ENCODE measurements at regions not wholly inside any gene's neighbourhood (a gene's known extent, or its start where the extent isn't known, plus 50 kb on each side); places are given as distances from the start of the nearest gene placed in this dataset.

DNA sequence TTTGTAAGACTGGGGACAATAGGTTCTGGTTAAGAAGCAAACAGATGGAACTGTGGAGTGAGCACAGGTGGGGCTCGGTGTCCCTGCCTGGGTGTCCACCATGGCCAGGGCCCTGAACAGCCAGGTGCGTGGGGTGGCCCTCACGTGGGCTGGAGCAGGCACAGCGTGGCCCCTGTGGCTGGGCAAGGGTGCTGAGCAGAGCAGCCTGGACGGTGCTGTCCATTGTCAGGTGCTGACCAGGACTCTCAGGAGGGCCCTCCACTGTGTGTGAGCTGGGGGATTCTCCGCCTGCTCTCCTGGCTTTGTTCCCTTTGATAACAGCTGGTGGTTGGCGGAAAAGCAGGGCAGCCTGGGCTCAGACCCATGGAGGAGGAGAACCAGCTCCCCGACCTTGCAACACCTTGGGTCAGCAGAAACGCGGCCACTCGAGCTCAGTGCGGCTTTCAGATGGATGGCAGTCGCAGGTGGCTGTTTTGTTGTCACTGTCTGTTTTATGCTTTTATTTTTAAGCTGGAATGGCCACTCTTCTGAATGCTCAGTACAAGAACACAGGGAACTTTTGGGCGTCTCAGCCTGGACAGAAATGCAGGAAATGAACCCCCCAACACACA, 273.9 kb upstream of the ADARB2 start:
- no peak overlapping the region for H3K4me3 Mint-ChIP-seq
- peaks cover 6 to 25% of the 10 kb centered on the region in 2 donors for H3K27me3 Mint-ChIP-seq
- H3K4me1 Mint-ChIP-seq (ENCODE audit: low read depth in 2 of 2) = no peaks in the 10 kb centered on the region
- no peak overlapping the region for H3K27ac Mint-ChIP-seq
- ATAC-seq (replicated peaks) (no peak), DNase-seq (no peak)
- peaks cover 4 to 6% of the 10 kb centered on the region in 2 donors for H3K9me3 Mint-ChIP-seq
- no peaks in the 10 kb centered on the region for H3K36me3 Mint-ChIP-seq (ENCODE audit: insufficient read depth)

DNA sequence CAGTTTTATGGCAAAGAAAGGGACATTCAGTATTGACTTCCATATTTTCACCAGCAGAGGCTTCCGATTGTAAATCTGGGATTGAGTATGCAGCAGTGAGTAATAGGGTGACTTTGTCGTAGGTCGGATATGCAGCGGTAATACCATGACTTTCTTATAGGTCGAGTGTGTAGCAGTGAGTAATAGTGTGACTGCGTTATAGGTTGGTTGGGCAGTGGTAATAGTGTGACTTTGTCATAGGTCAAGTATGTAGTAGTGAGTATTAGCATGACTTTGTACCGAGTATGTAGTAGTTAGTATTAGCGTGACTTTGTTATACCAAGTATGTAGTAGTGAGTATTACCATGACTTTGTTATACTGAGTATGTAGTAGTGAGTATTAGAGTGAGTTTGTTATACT, 268.2 kb upstream of the ADARB2 start:
- Mint-ChIP-seq H3K36me3 (ENCODE audit: insufficient read depth) (no peaks in the 10 kb centered on the region), H3K4me1 (ENCODE audit: low read depth in 2 of 2) (no peaks in the 10 kb centered on the region), H3K27ac (no peak overlapping the region), H3K4me3 (no peak overlapping the region), H3K27me3 (peaks cover 15 to 43% of the 10 kb centered on the region in 2 donors), H3K9me3 (peaks cover 2 to 6% of the 10 kb centered on the region in 2 donors)
- ATAC-seq (replicated peaks) (no peak), DNase-seq (no peak)

DNA sequence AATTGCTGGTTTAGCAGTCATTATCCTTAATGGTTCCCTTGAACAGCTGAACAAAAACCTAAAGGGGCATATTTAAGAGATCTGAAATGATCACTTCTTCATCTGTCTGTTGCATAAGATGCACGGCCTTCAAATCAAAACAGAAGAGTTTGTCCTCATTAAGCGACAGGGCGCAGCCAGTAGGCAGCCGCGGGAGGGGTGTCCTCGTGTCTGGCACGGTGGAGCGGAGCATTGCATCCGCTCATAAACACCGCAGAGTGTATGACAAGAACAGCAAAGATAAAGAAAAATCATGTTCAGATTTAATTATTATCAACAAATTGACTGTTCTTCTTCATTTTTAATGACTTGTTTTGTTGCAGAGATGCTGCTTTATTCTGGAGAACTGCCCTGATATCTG, 255.6 kb upstream of the ADARB2 start:
- Mint-ChIP-seq H3K4me1 (ENCODE audit: low read depth in 2 of 2) (no peaks in the 10 kb centered on the region), H3K27me3 (no peaks in the 10 kb centered on the region), H3K4me3 (no peak overlapping the region), H3K9me3 (peaks cover 0 to 2% of the 10 kb centered on the region in 2 donors), H3K36me3 (ENCODE audit: insufficient read depth) (no peaks in the 10 kb centered on the region), H3K27ac (no peak overlapping the region)
- ATAC-seq (replicated peaks) = no peak
- DNase-seq = no peak

DNA sequence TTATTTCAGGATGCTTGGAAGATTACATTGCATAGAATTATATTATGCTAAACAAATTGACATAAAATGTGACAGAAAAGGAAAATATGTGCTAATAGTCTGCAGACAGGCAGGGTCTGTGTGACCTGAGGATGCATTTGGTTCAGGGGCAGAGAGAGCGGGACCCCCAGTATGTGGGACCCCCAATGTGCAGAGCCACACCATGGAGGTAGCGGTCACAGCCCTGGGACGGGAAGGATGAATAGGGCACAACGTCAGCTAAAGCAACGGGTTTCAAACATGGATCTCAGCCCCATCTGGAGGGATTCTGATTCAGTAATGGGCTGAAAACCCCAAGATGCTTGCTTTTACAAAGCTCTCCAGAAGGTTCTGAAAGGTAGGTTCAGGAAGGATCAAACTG, 251.8 kb upstream of the ADARB2 start:
- Mint-ChIP-seq H3K9me3 (peaks cover 0 to 2% of the 10 kb centered on the region in 2 donors), H3K4me1 (ENCODE audit: low read depth in 2 of 2) (no peaks in the 10 kb centered on the region), H3K4me3 (no peak overlapping the region), H3K27ac (no peak overlapping the region), H3K36me3 (ENCODE audit: insufficient read depth) (no peaks in the 10 kb centered on the region), H3K27me3 (peaks cover 0 to 9% of the 10 kb centered on the region in 2 donors)
- no peak for DNase-seq
- no peak for ATAC-seq (replicated peaks)

- no peak for DNase-seq
- Mint-ChIP-seq H3K4me1 (ENCODE audit: low read depth in 2 of 2) (no peaks in the 10 kb centered on the region), H3K36me3 (ENCODE audit: insufficient read depth) (no peaks in the 10 kb centered on the region), H3K4me3 (no peak overlapping the region), H3K27me3 (peaks cover 0 to 32% of the 10 kb centered on the region in 2 donors), H3K27ac (no peak overlapping the region), H3K9me3 (peaks cover 0 to 7% of the 10 kb centered on the region in 2 donors)
- no peak for ATAC-seq (replicated peaks)
Observed at GRCh38 chr10:1981976-1982375, 244.7 kb upstream of the ADARB2 start.

DNA sequence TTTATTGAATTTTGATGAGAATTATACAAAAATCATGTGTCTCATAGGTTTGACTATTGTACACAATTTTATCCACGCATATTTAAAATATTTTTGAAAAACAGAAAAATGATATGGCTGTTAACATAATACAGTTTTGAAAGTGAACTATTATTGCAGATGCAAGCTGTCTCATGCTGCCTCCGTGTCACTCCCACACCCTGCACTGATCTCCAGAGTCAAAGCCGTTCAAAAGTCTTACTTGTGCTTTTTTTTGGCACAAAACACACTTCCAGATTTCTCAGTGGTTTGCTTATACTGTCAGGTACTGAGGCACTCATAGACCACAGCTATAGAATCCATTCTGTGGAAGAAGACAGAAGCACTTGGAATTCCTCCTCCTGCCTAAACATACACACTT, 243.1 kb upstream of the ADARB2 start:
- Mint-ChIP-seq H3K9me3 (peaks cover 0 to 7% of the 10 kb centered on the region in 2 donors), H3K4me1 (ENCODE audit: low read depth in 2 of 2) (no peaks in the 10 kb centered on the region), H3K27ac (no peak overlapping the region), H3K36me3 (ENCODE audit: insufficient read depth) (no peaks in the 10 kb centered on the region), H3K4me3 (no peak overlapping the region), H3K27me3 (peaks cover 0 to 32% of the 10 kb centered on the region in 2 donors)
- ATAC-seq (replicated peaks) (no peak), DNase-seq (no peak)

- DNase-seq (no peak), ATAC-seq (replicated peaks) (no peak)
- H3K27ac Mint-ChIP-seq = no peak overlapping the region
- peaks cover 0 to 18% of the 10 kb centered on the region in 2 donors for H3K27me3 Mint-ChIP-seq
- peaks cover 0 to 7% of the 10 kb centered on the region in 2 donors for H3K9me3 Mint-ChIP-seq
- no peak overlapping the region for H3K4me3 Mint-ChIP-seq
- H3K36me3 Mint-ChIP-seq (ENCODE audit: insufficient read depth) = no peaks in the 10 kb centered on the region
- no peaks in the 10 kb centered on the region for H3K4me1 Mint-ChIP-seq (ENCODE audit: low read depth in 2 of 2)
Observed at GRCh38 chr10:1978584-1978983, 241.3 kb upstream of the ADARB2 start.

- peaks cover 0 to 16% of the 10 kb centered on the region in 2 donors for H3K27me3 Mint-ChIP-seq
- H3K4me1 Mint-ChIP-seq (ENCODE audit: low read depth in 2 of 2) = no peaks in the 10 kb centered on the region
- ATAC-seq (replicated peaks) = no peak
- DNase-seq = no peak
- H3K9me3 Mint-ChIP-seq = peaks cover 0 to 8% of the 10 kb centered on the region in 2 donors
- no peaks in the 10 kb centered on the region for H3K36me3 Mint-ChIP-seq (ENCODE audit: insufficient read depth)
- no peak overlapping the region for H3K27ac Mint-ChIP-seq
- H3K4me3 Mint-ChIP-seq = no peak overlapping the region
Observed at GRCh38 chr10:1977461-1977860, 240.1 kb upstream of the ADARB2 start.

DNA sequence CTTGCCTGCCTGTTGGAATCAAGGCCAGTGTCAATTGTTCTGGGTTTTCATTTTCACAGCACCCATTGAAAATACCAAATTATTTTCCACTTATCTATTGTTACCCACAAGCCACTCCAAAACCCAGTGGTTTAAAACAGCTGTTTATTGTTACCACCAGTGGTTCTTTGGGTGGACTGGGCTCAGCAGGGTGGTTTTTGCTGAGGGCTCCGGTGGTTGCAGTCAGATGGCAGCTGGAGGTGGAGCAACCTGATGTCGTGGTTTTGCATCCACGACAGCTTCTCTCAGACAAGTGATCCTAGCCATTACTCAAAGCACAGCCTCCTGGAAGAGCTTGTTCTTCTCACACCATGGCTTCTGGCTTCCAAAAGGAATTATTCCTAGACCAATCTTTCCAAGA, 235.1 kb upstream of the ADARB2 start:
- H3K4me1 Mint-ChIP-seq (ENCODE audit: low read depth in 2 of 2) = no peaks in the 10 kb centered on the region
- peaks cover 0 to 10% of the 10 kb centered on the region in 2 donors for H3K27me3 Mint-ChIP-seq
- no peak for ATAC-seq (replicated peaks)
- no peaks in the 10 kb centered on the region for H3K36me3 Mint-ChIP-seq (ENCODE audit: insufficient read depth)
- H3K4me3 Mint-ChIP-seq = no peak overlapping the region
- no peak for DNase-seq
- H3K27ac Mint-ChIP-seq = no peak overlapping the region
- H3K9me3 Mint-ChIP-seq = peaks cover 2 to 8% of the 10 kb centered on the region in 2 donors

- Mint-ChIP-seq H3K27me3 (peaks cover 0 to 8% of the 10 kb centered on the region in 2 donors), H3K9me3 (peaks cover 3 to 8% of the 10 kb centered on the region in 2 donors), H3K4me1 (ENCODE audit: low read depth in 2 of 2) (no peaks in the 10 kb centered on the region), H3K27ac (no peak overlapping the region), H3K4me3 (no peak overlapping the region), H3K36me3 (ENCODE audit: insufficient read depth) (no peaks in the 10 kb centered on the region)
- DNase-seq (no peak), ATAC-seq (replicated peaks) (no peak)
Observed at GRCh38 chr10:1968257-1969033, 231.1 kb upstream of the ADARB2 start.

DNA sequence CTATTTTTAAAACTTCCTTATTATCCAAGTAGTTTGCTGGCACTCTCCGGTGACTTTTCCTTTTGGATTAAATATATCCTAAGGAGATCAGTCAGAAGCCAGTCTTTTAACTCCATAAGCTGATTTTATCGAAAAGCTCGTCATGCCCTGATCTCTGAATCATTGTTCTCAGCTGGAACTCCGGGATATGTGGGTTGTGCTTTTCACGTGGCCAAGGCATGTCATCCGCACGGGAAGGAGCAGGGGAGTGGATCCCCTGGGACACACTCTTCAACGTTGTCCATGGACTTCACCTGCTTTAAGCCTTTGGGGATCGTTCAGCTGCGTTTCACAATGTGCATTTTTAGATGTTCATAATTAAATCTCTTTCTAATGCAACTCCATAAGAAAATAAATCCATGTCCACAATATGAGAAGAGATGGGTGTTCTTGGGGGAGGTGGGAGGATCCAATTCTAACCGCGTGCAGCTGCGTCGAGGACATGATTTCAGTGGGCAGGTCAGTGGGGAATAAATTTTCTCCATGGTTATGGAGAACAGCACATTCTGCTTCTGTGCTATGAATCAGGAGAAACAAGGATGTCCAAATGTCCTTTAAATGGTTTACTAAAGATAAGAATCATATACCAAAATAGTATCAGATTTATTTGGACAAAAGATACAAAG, 229.5 kb upstream of the ADARB2 start:
- H3K27ac Mint-ChIP-seq = no peak overlapping the region
- H3K27me3 Mint-ChIP-seq = peaks cover 0 to 8% of the 10 kb centered on the region in 2 donors
- no peak overlapping the region for H3K4me3 Mint-ChIP-seq
- H3K4me1 Mint-ChIP-seq (ENCODE audit: low read depth in 2 of 2) = no peaks in the 10 kb centered on the region
- no peak for ATAC-seq (replicated peaks)
- DNase-seq = no peak
- peaks cover 0 to 1% of the 10 kb centered on the region in 2 donors for H3K9me3 Mint-ChIP-seq
- H3K36me3 Mint-ChIP-seq (ENCODE audit: insufficient read depth) = no peaks in the 10 kb centered on the region

- ATAC-seq (replicated peaks) (no peak), DNase-seq (no peak)
- Mint-ChIP-seq H3K4me1 (ENCODE audit: low read depth in 2 of 2) (no peaks in the 10 kb centered on the region), H3K27ac (no peak overlapping the region), H3K36me3 (ENCODE audit: insufficient read depth) (no peaks in the 10 kb centered on the region), H3K27me3 (no peaks in the 10 kb centered on the region), H3K9me3 (peaks cover 0 to 1% of the 10 kb centered on the region in 2 donors), H3K4me3 (no peak overlapping the region)
Observed at GRCh38 chr10:1964476-1964875, 227.2 kb upstream of the ADARB2 start.

DNA sequence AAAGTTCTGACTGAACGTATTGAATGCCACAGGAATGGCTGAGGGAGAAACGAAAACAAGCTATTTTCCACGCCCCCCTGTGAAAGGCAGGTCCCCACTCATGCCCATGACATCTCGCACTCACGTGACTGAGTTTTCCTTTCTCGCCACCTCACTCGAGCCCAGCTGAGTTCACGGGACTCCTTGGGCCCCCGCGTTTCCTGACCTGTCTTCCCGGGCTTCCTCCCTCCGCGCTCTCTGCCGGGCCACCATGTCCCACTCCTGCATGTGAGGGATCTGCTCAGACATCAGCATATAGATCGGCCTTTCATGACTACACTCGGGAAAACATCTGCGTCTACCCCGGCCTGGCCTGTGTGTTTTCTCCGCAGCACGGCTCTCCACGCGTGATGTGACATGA, 226.0 kb upstream of the ADARB2 start:
- H3K36me3 Mint-ChIP-seq (ENCODE audit: insufficient read depth) = no peaks in the 10 kb centered on the region
- H3K9me3 Mint-ChIP-seq = peaks cover 0 to 1% of the 10 kb centered on the region in 2 donors
- H3K27ac Mint-ChIP-seq = no peak overlapping the region
- H3K4me3 Mint-ChIP-seq = no peak overlapping the region
- H3K27me3 Mint-ChIP-seq = no peaks in the 10 kb centered on the region
- no peak for ATAC-seq (replicated peaks)
- no peaks in the 10 kb centered on the region for H3K4me1 Mint-ChIP-seq (ENCODE audit: low read depth in 2 of 2)
- no peak for DNase-seq

- Mint-ChIP-seq H3K4me3 (no peak overlapping the region), H3K4me1 (ENCODE audit: low read depth in 2 of 2) (no peaks in the 10 kb centered on the region), H3K36me3 (ENCODE audit: insufficient read depth) (no peaks in the 10 kb centered on the region), H3K27ac (no peak overlapping the region), H3K9me3 (peaks cover 0 to 1% of the 10 kb centered on the region in 2 donors), H3K27me3 (no peaks in the 10 kb centered on the region)
- DNase-seq = no peak
- ATAC-seq (replicated peaks) = no peak
Observed at GRCh38 chr10:1961989-1962388, 224.7 kb upstream of the ADARB2 start.
